ENCODE measurements at regions not wholly inside any gene's neighbourhood (a gene's known extent, or its start where the extent isn't known, plus 50 kb on each side); places are given as distances from the start of the nearest gene placed in this dataset.

DNA sequence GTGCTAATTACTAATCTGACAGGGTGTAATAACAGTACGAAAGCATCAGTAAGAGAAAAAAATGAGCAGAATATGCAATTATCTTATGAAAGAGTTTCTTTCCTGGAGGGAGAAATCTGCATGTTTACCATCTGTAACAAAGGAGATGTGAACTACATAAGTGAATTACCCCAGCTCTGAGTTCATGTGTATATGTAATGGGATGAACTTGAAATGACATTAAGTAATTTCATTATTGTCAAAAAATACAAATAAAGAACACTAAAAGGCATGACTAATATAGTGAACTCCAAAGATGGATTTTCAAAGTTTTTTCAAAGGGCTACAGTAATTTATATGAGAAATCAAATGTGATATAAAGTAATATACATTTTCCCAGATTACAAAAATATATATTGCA is 944.0 kb downstream of the MAT2B start:
- Histone ChIP-seq H3K27ac (ENCODE audit: low read depth, low read length) (no peak overlapping the region), H3K36me3 (ENCODE audit: low read length) (no peaks in the 10 kb centered on the region), H3F3A (ENCODE audit: insufficient read depth) (no peaks in the 10 kb centered on the region), H3K9me3 (ENCODE audit: insufficient read depth, low read length) (no peaks in the 10 kb centered on the region), H3K79me2 (ENCODE audit: insufficient read depth, low read length) (no peaks in the 10 kb centered on the region), H3K9me2 (replicated peaks; ENCODE audit: insufficient read depth, low read length) (no peaks in the 10 kb centered on the region), H3K27me3 (ENCODE audit: low read length) (no peaks in the 10 kb centered on the region), H3K4me2 (ENCODE audit: low read depth, low read length, poor library complexity, severe bottlenecking) (no peak overlapping the region), H3K4me3 (ENCODE audit: insufficient read depth, low read length, poor library complexity, severe bottlenecking) (no peak overlapping the region), H2AFZ (ENCODE audit: low read depth, low read length, severe bottlenecking) (no peak overlapping the region), H3K9ac (ENCODE audit: low read length) (no peak overlapping the region), H4K20me1 (ENCODE audit: low read depth, low read length) (no peaks in the 10 kb centered on the region)
- TF ChIP-seq, protein P1, sequence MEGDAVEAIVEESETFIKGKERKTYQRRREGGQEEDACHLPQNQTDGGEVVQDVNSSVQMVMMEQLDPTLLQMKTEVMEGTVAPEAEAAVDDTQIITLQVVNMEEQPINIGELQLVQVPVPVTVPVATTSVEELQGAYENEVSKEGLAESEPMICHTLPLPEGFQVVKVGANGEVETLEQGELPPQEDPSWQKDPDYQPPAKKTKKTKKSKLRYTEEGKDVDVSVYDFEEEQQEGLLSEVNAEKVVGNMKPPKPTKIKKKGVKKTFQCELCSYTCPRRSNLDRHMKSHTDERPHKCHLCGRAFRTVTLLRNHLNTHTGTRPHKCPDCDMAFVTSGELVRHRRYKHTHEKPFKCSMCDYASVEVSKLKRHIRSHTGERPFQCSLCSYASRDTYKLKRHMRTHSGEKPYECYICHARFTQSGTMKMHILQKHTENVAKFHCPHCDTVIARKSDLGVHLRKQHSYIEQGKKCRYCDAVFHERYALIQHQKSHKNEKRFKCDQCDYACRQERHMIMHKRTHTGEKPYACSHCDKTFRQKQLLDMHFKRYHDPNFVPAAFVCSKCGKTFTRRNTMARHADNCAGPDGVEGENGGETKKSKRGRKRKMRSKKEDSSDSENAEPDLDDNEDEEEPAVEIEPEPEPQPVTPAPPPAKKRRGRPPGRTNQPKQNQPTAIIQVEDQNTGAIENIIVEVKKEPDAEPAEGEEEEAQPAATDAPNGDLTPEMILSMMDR (IDR thresholded peaks at IDR 0.05; ENCODE audit: insufficient read depth, low read length, poor library complexity, severe bottlenecking) = no peak
- no peak for TF ChIP-seq EZH2phosphoT487 (conservative IDR thresholded peaks at IDR 0.05; ENCODE audit: low read length)

DNA sequence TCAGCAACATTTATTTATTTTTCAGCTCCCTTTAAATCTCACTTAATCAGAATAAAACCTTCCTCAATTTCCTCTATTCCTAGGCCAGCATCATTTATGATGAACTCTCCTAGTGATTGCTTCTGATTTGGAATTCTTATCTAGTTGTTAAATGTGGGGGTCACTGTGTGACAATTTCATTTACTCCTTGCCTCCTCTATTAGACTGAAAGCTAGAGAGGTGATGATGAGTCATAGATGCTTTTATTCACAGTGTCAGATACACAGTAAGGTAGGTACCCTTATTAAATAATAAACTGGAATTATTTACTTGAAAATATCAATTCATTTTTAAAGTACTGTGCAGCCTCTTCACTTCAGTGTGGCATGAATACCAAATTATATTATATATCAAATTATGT is 960.6 kb downstream of the MAT2B start:
- Histone ChIP-seq H3K79me2 (ENCODE audit: insufficient read depth, low read length) (no peaks in the 10 kb centered on the region), H3K9me2 (replicated peaks; ENCODE audit: insufficient read depth, low read length) (no peaks in the 10 kb centered on the region), H3K9ac (ENCODE audit: low read length) (no peak overlapping the region), H3K4me3 (ENCODE audit: insufficient read depth, low read length, poor library complexity, severe bottlenecking) (no peak overlapping the region), H3K36me3 (ENCODE audit: low read length) (no peaks in the 10 kb centered on the region), H2AFZ (ENCODE audit: low read depth, low read length, severe bottlenecking) (no peak overlapping the region), H3F3A (ENCODE audit: insufficient read depth) (no peaks in the 10 kb centered on the region), H4K20me1 (ENCODE audit: low read depth, low read length) (no peaks in the 10 kb centered on the region), H3K9me3 (ENCODE audit: insufficient read depth, low read length) (no peaks in the 10 kb centered on the region), H3K27me3 (ENCODE audit: low read length) (no peaks in the 10 kb centered on the region), H3K4me2 (ENCODE audit: low read depth, low read length, poor library complexity, severe bottlenecking) (no peak overlapping the region), H3K27ac (ENCODE audit: low read depth, low read length) (no peak overlapping the region)
- TF ChIP-seq, protein P1 (IDR thresholded peaks at IDR 0.05; ENCODE audit: insufficient read depth, low read length, poor library complexity, severe bottlenecking) = no peak
- TF ChIP-seq EZH2phosphoT487 (conservative IDR thresholded peaks at IDR 0.05; ENCODE audit: low read length) = no peak

DNA sequence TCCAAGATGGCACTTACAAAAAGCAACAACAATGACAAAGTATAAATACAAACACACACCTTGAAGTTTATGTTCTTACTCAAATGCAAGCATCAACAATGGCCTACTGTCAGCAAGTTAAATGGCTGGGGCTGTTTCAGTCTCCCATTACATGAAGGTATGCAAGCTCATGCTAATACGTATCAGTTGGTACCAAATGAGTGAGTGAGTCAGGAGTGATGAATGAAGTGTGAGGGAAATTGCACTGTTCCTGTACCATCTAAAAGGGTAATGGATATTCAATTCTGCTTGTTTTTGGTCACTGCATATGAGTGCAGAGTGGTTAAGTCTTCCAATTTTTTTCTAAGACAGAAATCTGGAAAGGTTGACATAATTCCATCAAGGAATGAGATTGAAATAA is 964.9 kb downstream of the MAT2B start:
- H3K4me2 ChIP-seq (ENCODE audit: low read depth, low read length, poor library complexity, severe bottlenecking) = no peak overlapping the region
- H3K27me3 ChIP-seq (ENCODE audit: low read length) = no peaks in the 10 kb centered on the region

More for the DNA sequence above, 964.9 kb downstream of the MAT2B start:
- Histone ChIP-seq H3K9ac (ENCODE audit: low read length) (no peak overlapping the region), H3K4me3 (ENCODE audit: insufficient read depth, low read length, poor library complexity, severe bottlenecking) (no peak overlapping the region), H2AFZ (ENCODE audit: low read depth, low read length, severe bottlenecking) (no peak overlapping the region), H3K36me3 (ENCODE audit: low read length) (no peaks in the 10 kb centered on the region), H3K9me3 (ENCODE audit: insufficient read depth, low read length) (no peaks in the 10 kb centered on the region), H4K20me1 (ENCODE audit: low read depth, low read length) (no peaks in the 10 kb centered on the region), H3K9me2 (replicated peaks; ENCODE audit: insufficient read depth, low read length) (no peaks in the 10 kb centered on the region), H3K27ac (ENCODE audit: low read depth, low read length) (no peak overlapping the region), H3K79me2 (ENCODE audit: insufficient read depth, low read length) (no peaks in the 10 kb centered on the region), H3F3A (ENCODE audit: insufficient read depth) (no peaks in the 10 kb centered on the region)
- TF ChIP-seq EZH2phosphoT487 (conservative IDR thresholded peaks at IDR 0.05; ENCODE audit: low read length) = no peak
- TF ChIP-seq, protein P1 (IDR thresholded peaks at IDR 0.05; ENCODE audit: insufficient read depth, low read length, poor library complexity, severe bottlenecking) = no peak

All from SU-DHL-6 (cell line).